ENCODE measurements at regions not wholly inside any gene's neighbourhood (a gene's known extent, or its start where the extent isn't known, plus 50 kb on each side); places are given as distances from the start of the nearest gene placed in this dataset.

DNA sequence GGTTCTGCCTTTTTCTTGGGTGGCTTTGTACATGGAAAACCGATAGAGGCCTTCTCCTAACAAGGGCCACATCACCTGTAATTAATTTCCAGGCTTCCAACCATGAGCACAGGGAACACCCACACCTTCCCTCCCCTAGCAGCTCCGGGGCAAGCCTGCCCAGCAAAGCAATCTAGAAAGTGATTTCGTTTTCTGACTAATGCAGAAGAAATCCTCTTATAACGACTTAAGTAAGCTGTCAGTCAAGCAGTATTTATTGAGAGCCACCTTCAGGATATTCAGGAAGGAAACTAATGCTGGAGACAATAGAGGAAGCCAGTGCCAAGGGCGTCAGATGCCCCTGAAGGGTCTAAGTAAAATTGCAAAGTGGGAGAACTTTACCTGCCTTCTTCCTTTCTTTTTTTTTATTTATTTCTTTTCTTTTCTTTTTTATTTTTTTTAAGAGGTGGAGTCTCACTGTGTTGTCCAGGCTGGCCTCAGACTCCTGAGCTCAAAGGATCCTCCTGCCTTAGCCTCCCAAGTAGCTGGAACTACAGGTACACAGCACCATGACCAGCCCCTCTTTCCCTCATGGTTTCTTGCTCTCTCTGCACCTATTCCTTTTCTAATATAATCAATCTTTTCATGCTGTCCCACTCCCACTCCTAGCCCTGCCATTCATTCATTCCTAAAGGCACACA is 67.5 kb upstream of the MBOAT1 start:
- Histone ChIP-seq H3K36me3 (replicated peaks; ENCODE audit: low read depth, low read length) (no peaks in the 10 kb centered on the region), H3K79me2 (ENCODE audit: low read length) (no peaks in the 10 kb centered on the region), H3K27me3 (ENCODE audit: low read depth, low read length) (no peaks in the 10 kb centered on the region), H3K9ac (ENCODE audit: low read length) (no peak overlapping the region), H3K4me3 (ENCODE audit: low read length) (no peak overlapping the region), H3K4me1 (ENCODE audit: low read length) (no peaks in the 10 kb centered on the region), H3K27ac (ENCODE audit: low read length) (no peak overlapping the region), H3K9me3 (ENCODE audit: insufficient read depth, low read length) (no peaks in the 10 kb centered on the region), H4K20me1 (ENCODE audit: insufficient read depth, low read length) (no peaks in the 10 kb centered on the region), H2AFZ (ENCODE audit: low read depth, low read length) (no peak overlapping the region), H3K4me2 (ENCODE audit: low read length) (no peak overlapping the region)
- TF ChIP-seq CTCF (IDR thresholded peaks at IDR 0.05; ENCODE audit: low read depth, low read length), result no peak
- no peak for TF ChIP-seq EZH2phosphoT487 (IDR thresholded peaks at IDR 0.05; ENCODE audit: low read depth)

DNA sequence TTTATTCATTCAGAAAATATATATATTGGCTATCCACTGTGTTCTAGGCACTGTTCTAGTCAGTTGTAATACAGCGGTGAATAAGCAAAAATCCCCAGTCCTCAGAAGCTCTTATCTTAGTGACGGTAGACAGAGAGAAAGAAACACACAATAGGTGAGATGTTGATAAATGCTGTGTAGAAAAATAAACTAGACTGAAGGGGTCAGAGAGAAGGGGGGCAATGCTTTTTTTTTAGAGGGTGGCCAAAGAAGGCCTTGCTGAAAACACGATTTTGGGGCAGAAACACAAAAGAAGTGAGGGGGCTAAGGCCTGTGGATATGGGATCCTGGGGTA is 68.0 kb upstream of the MBOAT1 start:
- no peak overlapping the region for H3K27ac ChIP-seq (ENCODE audit: low read length)
- no peaks in the 10 kb centered on the region for H3K79me2 ChIP-seq (ENCODE audit: low read length)
- H3K9me3 ChIP-seq (ENCODE audit: insufficient read depth, low read length), result no peaks in the 10 kb centered on the region
- H4K20me1 ChIP-seq (ENCODE audit: insufficient read depth, low read length), result no peaks in the 10 kb centered on the region
- H3K4me1 ChIP-seq (ENCODE audit: low read length), result no peaks in the 10 kb centered on the region
- no peak overlapping the region for H3K4me3 ChIP-seq (ENCODE audit: low read length)
- TF ChIP-seq EZH2phosphoT487 (IDR thresholded peaks at IDR 0.05; ENCODE audit: low read depth), result no peak
- TF ChIP-seq CTCF (IDR thresholded peaks at IDR 0.05; ENCODE audit: low read depth, low read length), result no peak
- no peak overlapping the region for H3K9ac ChIP-seq (ENCODE audit: low read length)
- H3K4me2 ChIP-seq (ENCODE audit: low read length), result no peak overlapping the region
- H3K27me3 ChIP-seq (ENCODE audit: low read depth, low read length), result no peaks in the 10 kb centered on the region
- no peaks in the 10 kb centered on the region for H3K36me3 ChIP-seq (replicated peaks; ENCODE audit: low read depth, low read length)
- no peak overlapping the region for H2AFZ ChIP-seq (ENCODE audit: low read depth, low read length)

GRCh38 chr6:20284672-20285071 is 72.4 kb upstream of the MBOAT1 start:
- TF ChIP-seq CTCF (IDR thresholded peaks at IDR 0.05; ENCODE audit: low read depth, low read length), result no peak
- no peak for TF ChIP-seq EZH2phosphoT487 (IDR thresholded peaks at IDR 0.05; ENCODE audit: low read depth)
- H3K27me3 ChIP-seq (ENCODE audit: low read depth, low read length), result no peaks in the 10 kb centered on the region
- H3K79me2 ChIP-seq (ENCODE audit: low read length), result no peaks in the 10 kb centered on the region
- H3K9ac ChIP-seq (ENCODE audit: low read length), result no peak overlapping the region
- no peaks in the 10 kb centered on the region for H3K4me1 ChIP-seq (ENCODE audit: low read length)
- no peak overlapping the region for H3K4me2 ChIP-seq (ENCODE audit: low read length)
- H2AFZ ChIP-seq (ENCODE audit: low read depth, low read length), result no peak overlapping the region
- H3K36me3 ChIP-seq (replicated peaks; ENCODE audit: low read depth, low read length), result no peaks in the 10 kb centered on the region
- no peaks in the 10 kb centered on the region for H4K20me1 ChIP-seq (ENCODE audit: insufficient read depth, low read length)
- H3K27ac ChIP-seq (ENCODE audit: low read length), result no peak overlapping the region
- H3K4me3 ChIP-seq (ENCODE audit: low read length), result no peak overlapping the region
- no peaks in the 10 kb centered on the region for H3K9me3 ChIP-seq (ENCODE audit: insufficient read depth, low read length)

DNA sequence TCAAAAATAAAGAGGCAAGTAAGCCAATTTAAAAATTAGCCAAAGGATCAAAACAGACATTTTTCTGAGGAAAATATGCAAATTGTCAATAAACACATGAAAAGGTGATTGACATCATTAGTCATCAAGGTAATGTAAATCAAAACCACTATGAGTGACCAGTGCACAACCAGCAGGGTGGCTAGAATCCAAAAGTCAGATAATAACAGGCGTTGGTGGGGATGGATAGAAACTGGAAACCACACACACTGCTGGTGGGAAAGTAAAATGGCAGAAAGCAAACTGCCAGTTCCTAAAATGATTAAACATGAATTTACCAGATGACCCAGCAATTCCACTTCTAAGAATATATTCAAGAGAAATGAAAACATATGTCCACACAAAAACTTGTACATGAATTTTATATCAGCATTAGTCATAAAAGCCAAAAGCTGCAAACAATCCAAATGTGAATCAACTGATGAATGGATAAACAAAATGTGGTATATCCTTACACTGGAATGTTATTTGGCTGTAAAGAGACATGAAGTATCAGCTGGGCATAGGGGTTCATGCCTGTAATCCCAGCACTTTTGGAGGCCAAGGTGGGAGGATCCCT is 74.8 kb upstream of the MBOAT1 start:
- Histone ChIP-seq H3K79me2 (ENCODE audit: low read length) (no peaks in the 10 kb centered on the region), H3K4me2 (ENCODE audit: low read length) (no peak overlapping the region), H3K27ac (ENCODE audit: low read length) (no peak overlapping the region), H3K9me3 (ENCODE audit: insufficient read depth, low read length) (no peaks in the 10 kb centered on the region), H4K20me1 (ENCODE audit: insufficient read depth, low read length) (no peaks in the 10 kb centered on the region), H3K4me1 (ENCODE audit: low read length) (peaks cover 2% of the 10 kb centered on the region; the same call in 1 of the 2 replicates), H3K36me3 (replicated peaks; ENCODE audit: low read depth, low read length) (no peaks in the 10 kb centered on the region), H3K27me3 (ENCODE audit: low read depth, low read length) (no peaks in the 10 kb centered on the region), H3K4me3 (ENCODE audit: low read length) (no peak overlapping the region), H3K9ac (ENCODE audit: low read length) (no peak overlapping the region), H2AFZ (ENCODE audit: low read depth, low read length) (no peak overlapping the region)
- no peak for TF ChIP-seq EZH2phosphoT487 (IDR thresholded peaks at IDR 0.05; ENCODE audit: low read depth)
